HuH-7 (cell line): ENCODE measurements at regions not wholly inside any gene's neighbourhood (a gene's known extent, or its start where the extent isn't known, plus 50 kb on each side); places are given as distances from the start of the nearest gene placed in this dataset.

Experiments
- DNase-seq: peaks from one replicate; pipeline ENCODE4 v3.0.0; 2011; ENCODE audit warnings: low spot score

DNA sequence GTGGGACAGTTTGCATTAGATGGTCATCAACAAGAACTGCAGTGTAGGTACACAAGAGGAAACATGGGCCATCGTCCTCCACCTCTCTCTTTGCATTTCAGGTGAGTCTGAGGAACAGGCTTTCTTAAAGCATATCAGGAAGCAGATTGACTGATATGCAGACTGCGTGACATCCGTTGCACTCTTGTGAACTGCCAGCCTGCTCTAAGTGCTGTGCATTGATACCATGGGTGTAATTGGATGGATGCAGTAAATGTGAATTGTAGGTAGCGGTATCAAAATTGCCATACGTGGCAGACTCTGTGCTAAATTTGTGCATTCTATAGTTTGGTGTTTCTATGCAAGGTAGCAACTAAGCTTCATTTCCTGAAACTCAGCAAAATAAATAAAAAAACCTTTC is 1008.3 kb downstream of the EFNB2 start:
- DNase-seq = no peak

DNA sequence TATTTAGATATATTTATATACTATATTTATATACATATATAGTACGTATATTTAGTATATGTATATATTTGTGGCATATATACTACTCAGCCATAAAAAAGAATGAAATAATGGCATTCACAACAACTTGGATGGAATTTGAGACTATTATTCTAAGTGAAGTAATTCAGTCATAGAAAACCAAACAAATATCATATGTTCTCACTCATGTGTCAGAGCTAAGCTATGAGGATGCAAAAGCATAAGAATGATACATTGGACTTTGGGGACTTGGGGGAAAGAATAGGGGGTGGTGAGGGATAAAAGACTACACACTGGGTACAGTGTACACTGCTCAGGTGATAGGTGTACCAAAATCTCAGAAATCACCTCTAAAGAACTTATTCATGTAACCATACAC is 1015.7 kb downstream of the EFNB2 start:
- DNase-seq = no peak

DNA sequence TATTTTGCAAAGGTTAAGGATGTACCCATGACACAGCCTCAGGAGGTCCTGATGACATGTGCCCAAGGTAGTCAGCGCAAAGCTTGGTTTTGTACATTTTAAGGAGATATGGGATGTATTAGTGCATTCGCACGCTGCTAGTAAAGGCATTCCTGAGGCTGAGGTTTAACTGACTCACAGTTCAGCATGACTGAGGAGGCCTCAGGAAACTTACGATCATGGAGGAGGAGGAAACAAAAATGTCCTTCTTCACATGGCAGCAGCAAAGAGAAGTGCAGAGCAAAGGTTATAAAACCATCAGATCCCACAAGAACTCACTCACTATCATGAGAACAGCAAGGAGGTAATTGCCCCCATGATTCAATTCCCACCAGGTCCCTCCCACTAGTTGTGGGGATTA is 1017.4 kb downstream of the EFNB2 start:
- no peak for DNase-seq

DNA sequence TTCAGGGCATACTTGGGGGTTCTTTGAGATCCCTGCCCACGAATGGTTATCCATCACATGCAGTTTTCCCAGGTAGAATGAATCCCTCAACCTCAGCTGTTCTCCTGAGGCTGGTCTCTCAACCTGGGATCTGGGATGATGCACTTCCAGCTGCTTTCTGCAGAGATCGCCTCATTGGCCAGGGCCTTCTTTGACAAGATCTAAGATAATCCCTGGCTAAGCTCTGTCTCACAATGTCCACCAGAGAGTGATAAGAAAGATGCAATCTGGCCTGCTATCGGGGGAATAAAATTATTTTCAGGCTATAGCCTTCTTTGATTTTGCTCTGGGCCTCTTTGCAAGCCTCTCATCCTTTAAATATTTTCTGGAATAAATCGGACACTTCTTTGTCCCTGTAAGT is 1021.1 kb downstream of the EFNB2 start:
- DNase-seq = no peak

DNA sequence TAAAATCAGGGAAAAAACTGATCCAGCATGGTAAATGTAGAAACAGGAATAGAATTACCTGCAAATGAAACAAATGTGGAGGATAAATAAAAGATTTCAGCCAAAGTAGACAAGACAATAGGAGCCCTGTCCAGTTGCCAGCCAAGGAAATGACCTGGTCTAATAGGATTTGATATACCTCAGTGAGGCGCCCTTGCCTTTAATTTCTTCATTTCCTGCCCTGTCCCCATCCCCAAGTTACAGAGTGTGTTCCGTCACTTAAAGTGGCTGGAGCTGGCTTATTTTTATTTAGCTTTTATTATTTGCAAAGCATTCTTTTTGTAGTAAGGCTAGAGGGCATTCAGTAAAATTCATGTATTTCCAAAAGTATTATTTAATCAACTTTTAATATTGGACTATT is 1022.0 kb downstream of the EFNB2 start:
- no peak for DNase-seq

DNA sequence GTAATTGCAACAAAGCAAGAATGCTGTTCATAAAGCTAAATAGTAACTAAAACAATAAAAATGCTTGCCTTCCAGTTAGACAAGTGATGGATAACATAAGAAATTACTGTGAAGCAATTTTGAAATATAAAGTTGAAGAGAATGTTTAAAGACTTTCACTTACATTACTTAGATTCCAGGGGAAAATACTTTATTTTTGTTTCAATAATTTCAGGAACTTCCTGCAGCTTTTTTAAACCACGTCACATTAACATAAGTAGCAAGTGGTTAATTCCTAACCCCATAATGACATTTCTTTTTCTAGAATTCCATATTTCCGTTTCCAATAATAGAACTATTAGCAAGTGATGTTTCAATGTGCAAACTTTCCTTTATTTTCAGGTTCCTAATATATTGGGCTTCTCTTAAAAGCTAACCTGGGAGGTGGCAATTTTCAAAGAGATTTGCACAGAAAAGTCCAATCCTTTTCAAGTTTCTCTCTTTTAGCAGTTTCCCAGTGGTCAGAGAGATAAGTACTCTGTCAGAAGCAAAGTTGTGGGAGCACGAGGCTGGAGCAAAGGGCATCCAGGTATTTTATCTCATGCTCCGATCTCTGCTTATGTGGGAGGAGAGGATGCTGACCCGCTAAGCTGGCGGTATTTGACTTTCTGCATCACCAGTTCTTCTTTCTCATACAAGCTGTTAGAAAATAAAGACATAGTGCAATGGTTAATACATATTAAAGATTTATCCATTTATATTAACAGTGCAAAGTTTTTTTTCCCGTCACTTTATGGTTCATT is 1025.3 kb downstream of the EFNB2 start:
- DNase-seq = no peak

DNA sequence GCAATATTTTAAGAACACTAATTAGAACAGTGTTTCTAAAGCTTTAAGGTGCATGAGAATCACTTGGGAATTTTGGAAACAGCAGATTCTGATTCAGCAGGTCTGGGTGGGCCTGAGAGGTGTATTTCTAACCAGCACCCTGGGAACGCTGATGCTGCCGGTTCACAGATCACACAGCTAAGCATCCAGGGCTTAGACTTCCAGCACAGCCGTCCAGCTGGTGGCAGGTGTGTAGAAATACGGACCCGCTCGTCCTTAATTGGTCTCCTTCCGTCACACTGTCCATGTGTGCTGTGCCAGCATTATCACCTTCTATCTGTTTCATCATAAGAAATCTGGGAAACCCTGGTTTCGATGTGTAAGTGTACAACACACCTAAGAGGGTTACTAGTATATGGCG is 1029.0 kb downstream of the EFNB2 start:
- DNase-seq = no peak

DNA sequence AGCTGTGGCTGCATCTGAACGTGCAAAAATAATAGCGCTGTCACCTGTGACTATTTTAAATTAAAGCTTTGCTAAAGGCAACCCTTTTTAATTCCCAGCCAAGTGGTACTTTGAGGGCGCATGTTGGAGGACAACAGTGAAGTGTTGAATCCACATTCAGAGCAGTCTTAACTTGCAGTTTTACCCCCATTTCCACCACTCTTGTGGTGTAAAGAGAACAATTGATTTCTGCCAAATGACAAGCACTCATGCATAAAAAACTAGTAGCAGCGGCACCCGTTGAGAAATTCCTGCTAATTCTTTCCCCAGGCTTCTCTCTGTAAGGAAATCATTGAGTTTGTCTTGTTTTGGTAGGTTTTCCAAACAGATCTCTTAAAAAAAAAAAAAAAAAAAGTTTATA is 1033.3 kb downstream of the EFNB2 start:
- DNase-seq = no peak

DNA sequence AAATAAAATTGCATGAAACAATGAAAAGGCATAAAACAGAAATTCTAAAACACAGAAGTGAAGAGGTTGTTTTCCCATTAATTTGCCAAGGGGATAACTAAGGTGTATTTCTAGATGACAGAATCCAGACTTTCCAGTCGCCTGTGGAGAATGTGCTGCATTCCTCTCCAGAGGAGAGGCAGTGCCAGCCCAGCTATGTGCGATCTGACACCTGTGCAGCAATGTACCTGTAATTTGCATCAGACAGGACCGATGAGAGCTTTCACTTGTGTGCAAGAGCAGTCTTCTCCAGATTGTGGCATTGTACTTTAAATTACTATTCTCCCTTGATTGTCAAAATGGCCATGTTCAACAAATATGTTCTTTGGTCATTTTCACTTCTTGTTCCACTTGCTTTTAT is 1037.9 kb downstream of the EFNB2 start:
- no peak for DNase-seq

DNA sequence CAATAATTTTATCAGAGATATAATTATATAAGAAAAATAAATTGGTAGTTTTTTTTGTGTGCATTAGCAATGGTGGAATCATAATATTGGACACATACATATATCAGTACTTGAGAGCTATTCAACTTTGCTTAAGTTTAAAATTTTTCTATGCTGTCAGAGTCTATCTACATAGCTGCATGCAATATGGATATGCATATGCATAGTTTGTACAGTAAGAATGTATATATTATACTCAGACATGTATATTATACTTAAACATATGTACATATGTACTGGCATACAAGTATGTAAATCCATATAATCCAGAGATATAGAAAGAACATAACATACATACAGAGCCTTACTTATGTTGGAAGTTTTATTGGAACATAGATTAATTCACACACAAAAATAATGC is 1043.2 kb downstream of the EFNB2 start:
- no peak for DNase-seq

DNA sequence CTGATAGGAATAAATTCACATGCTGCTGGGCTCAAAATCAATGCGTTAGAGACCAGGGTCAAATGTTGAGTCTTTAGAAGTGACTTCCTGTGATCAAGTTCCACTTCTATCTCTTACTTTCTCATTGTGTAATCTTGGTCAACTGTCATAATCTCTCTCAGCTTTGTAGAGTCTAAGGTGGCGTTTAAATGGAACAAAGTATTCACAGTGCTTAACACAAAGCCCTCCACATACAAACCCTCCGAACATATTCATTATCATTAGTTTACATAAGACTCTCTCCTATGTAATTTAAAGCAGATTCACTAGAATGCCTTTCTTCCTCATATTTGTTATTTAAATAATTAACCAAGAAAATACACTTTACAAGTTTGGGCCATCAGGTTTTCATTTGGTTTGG is 1044.1 kb downstream of the EFNB2 start:
- no peak for DNase-seq

DNA sequence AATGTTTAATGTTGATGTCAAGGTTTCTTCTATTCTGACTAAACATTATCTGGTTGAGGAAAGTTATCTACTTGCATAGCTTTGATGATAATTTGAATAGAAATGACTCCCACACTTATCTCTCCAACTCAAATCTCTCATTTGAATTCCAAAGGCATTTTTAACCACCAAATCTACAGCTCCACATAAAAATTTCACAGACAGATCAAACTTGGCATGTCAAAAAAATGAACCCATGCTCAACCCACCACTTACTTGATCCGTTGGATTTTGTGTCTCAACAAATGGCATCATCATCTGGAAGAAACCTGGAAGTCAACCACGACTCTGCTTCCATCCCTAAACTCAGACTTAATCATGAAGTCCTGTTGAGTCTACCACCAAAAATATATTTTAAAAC is 1050.4 kb downstream of the EFNB2 start:
- no peak for DNase-seq

DNA sequence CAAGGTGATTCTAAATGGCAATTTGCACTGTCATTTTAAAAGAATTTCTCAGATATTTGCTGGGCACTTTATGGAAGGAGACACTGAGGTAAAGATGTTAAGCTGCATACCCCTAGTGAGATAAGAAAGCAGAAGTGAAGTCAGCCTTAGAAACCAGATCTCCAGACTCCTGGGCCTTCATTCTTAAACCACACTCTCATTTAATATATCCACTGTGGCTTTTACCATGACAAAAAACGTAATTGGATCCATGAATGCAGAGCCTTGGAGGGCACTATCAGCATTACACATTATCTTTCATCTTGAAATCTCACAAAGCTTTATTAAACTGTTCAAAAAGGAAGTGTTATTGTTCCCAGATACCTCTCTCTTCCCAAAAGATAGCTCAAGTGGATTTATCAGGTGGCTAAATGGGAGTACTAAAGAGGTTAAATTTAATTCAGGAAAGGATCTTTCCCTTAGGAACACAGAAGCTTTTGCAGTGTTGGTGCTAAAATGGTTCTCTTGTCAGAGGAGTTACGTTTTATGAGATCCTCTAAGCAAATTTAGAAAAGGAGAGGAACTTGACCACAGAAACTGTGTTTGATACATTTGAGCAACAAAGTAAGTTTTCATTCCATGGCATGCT is 1060.4 kb downstream of the EFNB2 start:
- DNase-seq = no peak

DNA sequence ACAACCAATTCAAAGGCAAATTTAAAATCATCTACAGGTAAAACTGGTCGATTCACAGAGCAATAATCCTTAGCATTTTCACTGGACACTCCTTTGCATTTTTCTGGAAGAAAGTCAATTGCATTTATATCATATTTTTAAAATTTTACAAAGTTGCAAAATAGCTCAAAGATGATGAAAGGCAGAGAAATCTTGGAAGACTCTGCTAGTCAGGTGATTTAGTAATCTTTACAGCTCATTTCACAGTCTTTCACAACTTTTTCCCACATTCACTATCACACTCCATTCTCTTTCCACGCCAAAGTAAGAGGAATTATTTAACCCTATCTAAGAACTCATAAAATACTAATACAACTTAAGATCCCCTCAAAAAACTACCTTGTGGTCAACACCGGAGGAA is 1063.8 kb downstream of the EFNB2 start:
- DNase-seq = no peak

DNA sequence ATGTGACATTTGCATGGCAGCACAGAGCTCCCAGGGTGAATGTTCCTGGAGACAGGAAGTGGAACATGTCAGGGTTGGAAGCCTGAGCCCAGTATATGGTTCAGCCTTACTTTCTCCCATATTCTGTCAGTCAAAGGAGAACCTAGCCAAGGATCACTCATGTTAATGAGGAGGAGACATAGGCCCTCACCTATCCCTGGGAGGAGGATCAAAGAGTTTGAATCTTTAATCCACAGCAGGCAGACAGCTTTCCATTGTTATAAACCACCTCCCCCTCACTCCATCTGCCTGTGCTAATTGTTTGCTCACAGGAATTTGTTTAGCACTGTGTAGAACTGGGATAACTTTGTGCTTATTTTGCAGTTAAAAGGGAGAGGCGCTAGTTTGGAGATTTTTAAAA is 1069.1 kb downstream of the EFNB2 start:
- no peak for DNase-seq

DNA sequence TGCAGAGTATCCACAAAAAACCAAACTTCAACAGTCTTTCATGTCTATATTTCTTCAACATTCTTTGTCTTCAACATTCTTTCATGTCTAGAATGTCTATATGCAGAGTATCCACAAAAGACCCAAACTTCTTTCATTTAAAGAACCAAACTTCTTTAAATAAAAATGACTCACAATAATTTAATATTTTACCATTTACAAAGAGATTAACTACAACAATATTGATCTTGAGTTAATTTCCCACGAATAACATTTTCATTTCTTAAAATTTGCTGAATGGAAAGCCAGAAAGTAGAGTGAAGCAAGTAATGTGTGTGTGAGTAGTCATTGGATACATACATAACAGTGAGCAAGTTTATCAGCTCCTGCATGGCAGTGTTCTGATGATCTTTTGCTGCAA is 1069.7 kb downstream of the EFNB2 start, which contains the start of gene DAOA:
DAOA (plus strand) TSS at position 301 of the 400 bp plus-strand sequence.
- no peak for DNase-seq

DNA sequence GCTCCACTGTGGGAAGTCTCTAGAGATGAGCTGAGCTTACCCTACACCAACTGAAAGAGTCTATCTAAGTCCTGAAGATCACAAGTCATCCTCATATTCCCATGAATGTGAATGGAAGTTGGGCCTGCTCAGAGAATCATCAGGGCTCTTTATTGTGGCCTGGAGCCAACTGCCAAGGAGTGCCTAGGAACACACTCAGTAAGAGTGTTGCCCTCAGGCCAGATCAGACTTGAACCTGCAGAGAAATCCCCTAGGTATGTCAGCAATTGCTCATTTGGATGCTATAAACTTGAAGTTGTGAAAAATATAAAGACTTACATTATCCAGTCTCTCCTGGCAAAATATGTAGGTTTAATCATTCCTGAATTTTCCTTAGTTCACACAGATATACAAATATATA is 1070.2 kb downstream of the EFNB2 start:
- DNase-seq = no peak

DNA sequence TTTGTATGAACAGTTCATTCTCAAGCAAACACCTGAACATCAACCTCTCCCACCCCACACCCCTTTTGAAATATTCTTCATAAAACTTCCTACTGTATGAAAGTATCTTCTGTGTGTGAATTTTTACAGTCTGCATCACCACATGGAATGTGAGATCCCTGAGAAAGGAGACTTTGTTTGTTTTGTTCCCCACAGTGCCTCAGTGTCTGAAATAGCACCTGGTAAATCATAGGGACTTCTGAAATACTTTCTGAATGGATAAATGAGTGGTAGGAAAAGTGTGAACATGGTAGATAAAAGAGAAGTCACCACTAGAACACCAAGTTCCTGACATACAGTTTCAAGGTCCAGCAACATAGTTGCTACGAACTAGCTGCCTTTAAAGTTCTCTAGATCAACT is 1071.2 kb downstream of the EFNB2 start:
- DNase-seq = no peak

DNA sequence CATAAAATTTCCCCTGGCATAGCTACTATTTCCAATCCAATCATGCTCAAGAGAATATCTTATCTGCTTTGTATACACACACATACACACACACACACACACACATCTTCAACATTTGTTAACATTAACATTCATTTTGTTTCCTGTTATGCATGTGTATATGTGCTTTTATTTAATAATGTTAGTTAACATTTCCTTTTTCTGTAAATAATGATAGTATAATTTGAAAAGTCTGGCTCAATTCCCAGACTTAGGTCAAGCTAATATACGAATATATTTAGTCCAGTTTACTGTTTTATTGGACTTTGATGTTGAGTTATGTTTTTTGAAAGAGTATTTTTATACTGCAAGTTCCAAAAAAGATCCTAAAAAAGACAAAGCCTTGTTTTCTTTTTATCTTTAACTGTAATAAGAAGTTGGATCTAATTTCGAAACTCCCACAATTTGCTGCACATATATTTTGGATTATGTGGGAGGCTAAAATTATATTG is 1072.4 kb downstream of the EFNB2 start:
- DNase-seq = no peak

DNA sequence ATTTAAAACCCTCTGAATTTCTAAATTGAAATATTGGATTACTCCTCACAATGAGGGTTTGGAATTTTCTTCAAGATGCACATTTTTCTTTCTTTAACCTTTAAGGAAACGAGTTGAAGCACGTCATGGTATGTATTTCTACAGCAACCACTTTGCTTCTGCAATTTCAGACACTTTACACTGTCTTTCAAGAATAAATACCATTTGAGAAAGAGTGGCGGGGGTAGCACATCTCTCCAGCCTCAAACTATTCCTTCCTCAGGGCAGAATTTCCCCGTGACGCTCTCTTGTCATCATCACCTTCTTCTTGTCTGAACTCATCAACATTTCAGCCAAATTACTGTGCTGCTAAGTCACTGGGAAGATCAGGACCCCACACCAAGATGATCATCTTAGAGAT is 1073.4 kb downstream of the EFNB2 start:
- no peak for DNase-seq

DNA sequence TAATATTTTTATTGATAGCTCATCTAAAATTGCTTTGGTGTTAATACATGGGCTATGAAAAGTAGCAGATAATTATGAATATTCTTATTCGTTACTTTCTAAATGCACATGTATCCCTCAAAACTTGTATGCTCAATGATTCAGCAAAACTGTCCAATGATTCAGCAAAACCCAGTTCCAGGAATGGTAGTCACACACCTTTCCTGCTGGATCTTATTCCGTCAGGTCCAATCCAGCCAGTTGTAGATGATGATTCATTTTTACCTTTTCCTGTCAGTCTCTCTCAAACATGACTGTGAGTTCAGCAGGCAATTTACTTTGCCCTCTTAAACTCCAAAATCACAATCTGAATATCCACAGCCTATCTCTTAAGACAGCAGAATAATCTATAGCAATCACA is 1082.6 kb downstream of the EFNB2 start:
- no peak for DNase-seq

DNA sequence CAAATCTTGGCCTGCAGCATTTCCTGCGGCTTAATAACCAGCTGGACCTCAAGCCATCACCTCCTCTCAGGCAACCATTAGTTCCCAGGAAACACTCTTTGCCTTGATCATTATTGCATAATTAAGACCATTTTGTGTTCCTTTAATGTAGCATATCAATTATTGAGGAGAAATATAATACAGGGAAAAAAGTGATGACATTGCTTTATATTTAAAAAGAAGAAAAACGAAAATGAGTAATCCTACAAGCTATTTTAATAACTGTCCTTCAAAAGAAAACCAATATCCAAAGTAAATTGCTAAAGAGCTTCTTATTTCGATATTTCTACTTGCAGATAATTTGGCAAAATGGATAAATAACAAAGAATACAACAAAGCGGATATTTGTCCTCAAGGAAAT is 1084.7 kb downstream of the EFNB2 start:
- DNase-seq = no peak

DNA sequence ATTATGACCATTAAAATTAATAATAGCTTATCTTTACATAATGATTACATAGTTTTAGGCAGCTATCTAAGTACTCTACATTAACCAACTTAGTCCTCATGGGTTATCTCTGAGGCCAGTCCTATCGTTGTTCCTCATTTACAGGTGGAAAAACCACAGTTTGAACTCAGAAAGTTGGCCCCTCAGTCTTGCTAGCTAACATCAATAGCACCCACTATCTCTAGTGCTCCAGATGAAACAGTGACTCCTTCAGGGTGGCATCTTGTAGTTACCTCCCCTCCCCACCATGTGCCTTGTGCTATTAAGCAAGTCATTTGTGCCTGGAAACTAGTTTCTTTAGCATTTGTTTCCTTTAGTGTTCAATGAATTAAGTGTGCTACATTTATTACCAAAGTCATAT is 1086.7 kb downstream of the EFNB2 start:
- DNase-seq = no peak

DNA sequence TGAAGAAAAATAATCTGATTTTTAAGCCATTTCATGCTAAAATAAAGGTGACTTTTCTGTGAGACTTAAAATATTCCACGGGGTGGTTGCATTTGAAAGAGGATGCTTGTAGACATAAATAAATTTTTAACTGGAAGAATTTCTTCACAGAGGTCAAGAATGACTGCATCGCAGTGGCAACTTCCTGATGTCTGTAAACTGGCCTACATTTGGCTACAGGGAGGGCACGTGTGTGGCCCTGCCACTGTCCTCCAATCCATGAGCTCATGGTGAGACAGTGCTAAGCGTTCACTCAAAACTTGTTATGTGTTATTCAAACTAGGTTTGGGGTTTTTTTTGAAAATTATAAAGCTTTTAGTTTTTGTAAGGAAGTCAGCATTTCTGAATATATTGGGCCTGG is 1089.3 kb downstream of the EFNB2 start:
- DNase-seq = no peak
